ENCODE measurements at regions not wholly inside any gene's neighbourhood (a gene's known extent, or its start where the extent isn't known, plus 50 kb on each side); places are given as distances from the start of the nearest gene placed in this dataset.

GRCh38 chr9:111163716-111164389 is 125.6 kb upstream of the LPAR1 start:
- CTCF ChIA-PET, result interaction anchor here (0.7 kb wide), 1 partner anchor 525 kb away, joined by 4 read pairs; no protein-coding TSS in a partner anchor

More at GRCh38 chr9:111163716-111164389, 125.6 kb upstream of the LPAR1 start:
- H3K14ac ChIP-seq (replicated peaks; ENCODE audit: low read depth, low read length), result no peak overlapping the region
- no peaks in the 10 kb centered on the region for H3K36me3 ChIP-seq (ENCODE audit: control insufficient read depth, insufficient read depth, low read length)
- H3K9ac ChIP-seq (ENCODE audit: low read depth, low read length), result no peak overlapping the region
- H3K4me2 ChIP-seq (ENCODE audit: low read depth, low read length), result no peak overlapping the region
- H3K18ac ChIP-seq (ENCODE audit: low read depth, low read length), result 0 out of 2 replicates have a peak overlapping the region, but pooled peaks have one; percentile 2
- intact Hi-C loops (cut with micrococcal nuclease), result no loop called here
- H3K4me1 ChIP-seq (ENCODE audit: control insufficient read depth, insufficient read depth, low read length), result peaks cover 3% of the 10 kb centered on the region
- no peaks in the 10 kb centered on the region for H3K27me3 ChIP-seq (ENCODE audit: control insufficient read depth, insufficient read depth, low read length)
- H2BK5ac ChIP-seq (ENCODE audit: low read depth, low read length, poor library complexity, severe bottlenecking), result no peak overlapping the region
- H2BK120ac ChIP-seq (ENCODE audit: low read depth, low read length), result no peak overlapping the region
- no CpG with 5 or more reads among the region's 5 CpGs for WGBS, 2 experiments (ENCODE audit: extremely low coverage in 2 of 2, insufficient read length in 1 of 2)
- no peak for TF ChIP-seq NFE2L2 (IDR thresholded peaks at IDR 0.05; ENCODE audit: low read depth, low read length)
- TF ChIP-seq CHD1 (IDR thresholded peaks at IDR 0.05; ENCODE audit: low read depth, low read length), result no peak
- no peak for TF ChIP-seq SMC3 (IDR thresholded peaks at IDR 0.05; ENCODE audit: low read depth, low read length)
- no peak for TF ChIP-seq FOS (IDR thresholded peaks at IDR 0.05; ENCODE audit: low read depth, low read length)
- TF ChIP-seq CEBPB (IDR thresholded peaks at IDR 0.05; ENCODE audit: low read depth, low read length), result no peak
- TF ChIP-seq ELK1 (IDR thresholded peaks at IDR 0.05; ENCODE audit: borderline replicate concordance, low read depth, low read length), result no peak
- no peak for TF ChIP-seq RCOR1 (IDR thresholded peaks at IDR 0.05; ENCODE audit: insufficient replicate concordance, low read length)
- no peak for TF ChIP-seq MXI1 (IDR thresholded peaks at IDR 0.05; ENCODE audit: borderline replicate concordance, low read depth, low read length)
- TF ChIP-seq CTCF (conservative IDR thresholded peaks at IDR 0.05; ENCODE audit: low read depth, low read length), result no peak
- TF ChIP-seq MAFK (IDR thresholded peaks at IDR 0.05; ENCODE audit: low read depth, low read length), result no peak
- TF ChIP-seq USF2 (IDR thresholded peaks at IDR 0.05; ENCODE audit: low read depth, low read length), result no peak
- H3K9me1 ChIP-seq (ENCODE audit: insufficient read depth, low read length), result peaks cover 3% of the 10 kb centered on the region
- no peak overlapping the region for H4K5ac ChIP-seq (ENCODE audit: low read depth, low read length)
- H3K79me1 ChIP-seq (ENCODE audit: low read depth in 1 of 2, low read length in 2 of 2), result no peaks in the 10 kb centered on the region
- H4K20me1 ChIP-seq (ENCODE audit: insufficient read depth, low read length), result no peaks in the 10 kb centered on the region
- POLR2A ChIA-PET (ENCODE audit: unreplicated experiment), result no interaction called here
- H3K4me3 ChIP-seq (ENCODE audit: insufficient read depth, low read depth, low read length), result no peak overlapping the region
- no peak overlapping the region for H3K23ac ChIP-seq (ENCODE audit: low read depth, low read length)
- H2BK20ac ChIP-seq (ENCODE audit: low read depth, low read length), result no peak overlapping the region
- no peak overlapping the region for H2AK9ac ChIP-seq (replicated peaks; ENCODE audit: low read depth, low read length, poor library complexity)
- H2AK5ac ChIP-seq (ENCODE audit: low read depth, low read length), result no peak overlapping the region
- H2BK15ac ChIP-seq (ENCODE audit: low read depth, low read length), result no peak overlapping the region
- H3K27ac ChIP-seq (ENCODE audit: insufficient read depth, low read length), result no peak overlapping the region
- H4K91ac ChIP-seq (ENCODE audit: insufficient read depth, low read depth, low read length), result no peak overlapping the region
- H4K8ac ChIP-seq (ENCODE audit: low read depth in 2 of 2, low read length in 2 of 2), result no peak overlapping the region
- BruUV-seq (replicated peaks), result no TSS peak
- DNase-seq (peak; percentile 7), ATAC-seq (ENCODE audit: low read depth) (no peak)
- no peak overlapping the region for H2AFZ ChIP-seq (replicated peaks; ENCODE audit: low read length, poor library complexity)
- in situ Hi-C loops (cut with MboI; ENCODE audit: low sequenced_read_pairs), result no loop called here
- H3K4ac ChIP-seq (ENCODE audit: low read depth, low read length), result no peak overlapping the region
- no peak overlapping the region for H3K56ac ChIP-seq (ENCODE audit: extremely low read depth, insufficient read depth, low read length)
- dilution Hi-C loops (cut with HindIII; ENCODE audit: low sequenced_read_pairs, unreplicated experiment), result no loop called here
- H3K9me3 ChIP-seq (ENCODE audit: control insufficient read depth, insufficient read depth, low read length), result peaks cover 3% of the 10 kb centered on the region; the same call in 1 of the 2 replicates

Data from IMR-90 (cell line).